SIG-M5 treated with dmso at 0.1 percent for 504 hours (cell line): ENCODE measurements at regions not wholly inside any gene's neighbourhood (a gene's known extent, or its start where the extent isn't known, plus 50 kb on each side); places are given as distances from the start of the nearest gene placed in this dataset.
"Not testable (repeated sequence)": the region's sequence is repeated elsewhere in the genome, so short reads cannot be mapped to it uniquely, and the experiment has no call there.

Experiments used
- DNase-seq: peaks from one replicate; lab custom pipeline; 2025; ENCODE audit not compliant: unreplicated experiment; lab: John Stamatoyannopoulos, UW

DNA sequence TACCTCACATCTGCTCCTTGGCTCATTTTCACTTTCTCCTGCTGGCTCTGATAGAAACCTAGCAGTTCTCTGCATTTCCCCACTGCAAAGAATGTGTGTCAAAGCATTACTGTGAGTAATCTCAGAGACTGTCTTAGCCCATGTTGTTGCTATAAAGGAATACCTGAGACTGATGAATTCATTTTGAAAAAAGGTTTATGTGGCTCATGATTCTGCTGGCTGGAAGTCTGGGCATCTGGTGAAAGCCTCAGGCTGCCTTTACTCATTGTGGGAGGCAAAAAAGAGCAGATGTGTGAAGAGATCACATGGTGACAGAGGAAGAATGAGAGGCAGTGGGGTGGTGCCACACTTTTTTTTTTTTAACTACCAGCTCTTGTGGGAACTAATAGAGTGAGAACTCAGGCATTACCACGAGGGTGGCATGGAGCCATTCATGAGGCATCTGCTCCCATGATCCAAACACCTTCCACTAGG, 191.6 kb upstream of the CTNND2 start:
- no peak for DNase-seq

DNA sequence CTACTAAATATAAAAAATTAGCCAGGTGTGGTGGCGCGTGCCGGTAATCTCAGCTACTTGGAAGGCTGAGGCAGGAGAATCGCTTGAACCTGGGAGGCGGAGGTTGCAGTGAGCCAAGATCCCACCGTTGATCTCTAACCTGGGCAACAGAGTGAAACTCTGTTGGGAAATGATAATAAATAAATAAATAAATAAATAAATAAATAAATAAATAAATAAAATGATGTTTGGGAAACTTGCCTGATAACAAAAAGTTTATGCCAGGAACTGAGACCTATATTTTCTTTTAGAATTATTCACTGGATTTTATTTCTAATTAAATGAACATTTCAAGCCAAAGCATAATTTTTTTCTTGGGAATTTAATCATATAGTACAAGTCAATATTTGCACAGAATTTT, 189.3 kb upstream of the CTNND2 start:
- no peak for DNase-seq

DNA sequence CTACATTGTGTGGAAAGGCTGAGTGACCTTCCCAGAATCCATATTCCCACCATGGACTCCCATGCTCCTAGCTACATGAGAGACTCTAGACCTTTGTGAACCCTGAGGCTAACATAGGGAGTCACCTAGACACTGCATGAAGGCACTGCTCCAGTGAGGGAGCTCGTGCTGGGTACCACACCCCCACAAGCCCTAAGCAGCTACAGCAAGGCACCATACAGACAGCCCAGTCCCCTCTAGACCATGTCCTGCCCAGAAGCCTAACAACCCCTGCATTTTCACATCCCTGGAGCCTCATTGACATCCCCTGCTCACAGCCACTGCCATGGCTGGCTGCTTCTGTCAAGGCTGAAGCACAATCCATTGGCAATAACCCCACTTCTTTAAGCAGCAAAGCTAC, 176.5 kb upstream of the CTNND2 start:
- DNase-seq, result no peak

DNA sequence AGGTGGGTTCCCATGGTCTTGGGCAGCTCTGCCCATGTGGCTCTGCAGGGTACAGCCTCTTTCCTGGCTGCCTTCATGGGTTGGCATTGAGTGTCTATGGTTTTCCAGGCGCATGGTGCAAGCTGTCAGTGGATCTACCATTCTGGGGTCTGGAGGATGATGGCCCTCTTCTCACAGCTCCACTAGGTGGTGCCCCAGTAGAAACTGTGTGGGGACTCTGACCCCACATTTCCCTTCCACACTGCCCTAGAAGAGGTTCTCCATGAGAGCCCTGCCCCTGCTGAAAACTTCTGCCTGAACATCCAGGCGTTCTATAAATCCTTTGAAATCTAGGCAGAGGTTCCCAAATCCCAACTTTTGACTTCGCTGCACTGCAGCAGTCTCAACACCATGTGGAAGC, 174.0 kb upstream of the CTNND2 start:
- not testable (repeated sequence) for DNase-seq

DNA sequence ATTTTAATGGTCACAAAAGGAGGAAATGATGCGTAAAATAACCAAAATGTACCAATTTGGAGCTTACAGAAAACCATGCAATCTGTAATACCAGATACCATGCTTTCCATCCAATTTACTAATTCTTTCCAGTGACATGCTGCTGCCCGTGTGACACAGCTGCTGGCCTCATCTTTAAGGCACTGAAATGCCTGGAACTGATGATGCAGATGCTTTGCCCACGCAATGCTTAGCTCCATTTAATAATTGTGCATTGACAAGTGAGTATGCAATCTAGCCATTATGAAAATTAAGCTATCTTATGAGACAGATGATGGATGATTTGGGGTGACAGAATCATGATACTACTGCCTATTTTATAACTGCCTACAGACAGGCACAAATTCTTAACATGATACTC, 169.2 kb upstream of the CTNND2 start:
- no peak for DNase-seq

DNA sequence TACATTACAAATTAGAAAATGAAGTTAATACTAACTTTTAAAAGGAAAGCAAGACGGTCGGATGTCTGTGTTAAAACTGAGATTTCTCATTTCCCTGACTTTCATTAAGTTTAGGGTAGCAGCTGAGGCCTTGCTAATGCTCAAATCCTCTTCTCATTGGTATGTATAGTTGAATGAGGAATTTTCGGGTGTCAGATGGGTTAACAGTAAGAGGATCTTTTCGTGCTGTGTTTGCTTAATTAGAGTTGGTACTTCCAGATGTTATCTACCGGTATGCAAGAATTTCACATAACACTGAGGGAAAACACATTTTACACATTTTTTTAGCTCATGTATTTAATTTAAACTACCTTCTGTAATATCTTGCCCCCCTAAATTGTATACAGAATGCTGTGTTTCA, 168.2 kb upstream of the CTNND2 start:
- DNase-seq, result no peak

DNA sequence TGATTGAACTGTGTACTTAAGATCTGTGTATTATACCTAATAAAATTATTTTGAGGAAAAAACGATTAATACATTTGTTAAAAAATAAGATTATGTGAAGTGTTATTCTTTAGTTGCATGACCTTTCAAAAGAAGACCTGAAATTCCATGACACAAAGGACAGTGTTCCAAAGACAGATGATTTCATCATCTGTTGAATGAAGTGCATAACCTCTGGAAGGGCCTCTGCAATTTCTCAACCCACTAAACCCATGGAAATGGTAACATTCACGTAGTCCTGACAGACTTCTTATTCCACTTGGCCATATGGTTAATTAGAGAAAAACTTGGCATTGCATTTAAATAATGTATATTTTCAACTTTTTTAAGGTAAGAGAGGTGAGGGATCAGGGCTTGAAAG, 167.2 kb upstream of the CTNND2 start:
- DNase-seq, result no peak

DNA sequence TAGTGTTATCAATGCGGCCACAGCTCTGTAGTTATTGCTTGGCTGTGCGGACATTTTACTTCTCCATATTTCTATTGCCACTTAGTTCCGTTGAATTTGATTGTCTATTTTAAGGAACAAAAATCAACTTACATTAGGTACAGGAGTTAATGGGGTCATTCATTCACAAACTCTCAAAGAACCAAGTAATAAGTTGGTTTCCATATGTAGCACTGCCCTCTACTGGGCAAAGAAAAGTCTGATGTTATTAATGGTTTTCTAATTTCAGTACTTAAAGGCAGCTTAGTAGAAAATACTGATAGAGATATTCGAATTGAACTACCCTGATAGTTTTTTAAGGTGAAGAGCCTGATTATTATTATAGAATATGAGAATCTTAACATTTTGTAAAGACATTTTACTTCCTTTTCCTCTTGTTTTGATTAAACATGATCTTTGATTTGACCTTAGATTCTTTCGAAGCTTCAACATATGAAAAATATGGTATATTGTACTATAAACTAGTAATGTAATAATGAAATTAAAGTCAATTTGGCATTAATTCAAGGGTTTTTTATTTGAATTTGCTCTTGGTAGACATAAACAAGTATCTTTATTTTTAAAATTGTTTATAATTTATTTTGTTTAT, 119.5 kb upstream of the CTNND2 start:
- DNase-seq, result peak; percentile 56

DNA sequence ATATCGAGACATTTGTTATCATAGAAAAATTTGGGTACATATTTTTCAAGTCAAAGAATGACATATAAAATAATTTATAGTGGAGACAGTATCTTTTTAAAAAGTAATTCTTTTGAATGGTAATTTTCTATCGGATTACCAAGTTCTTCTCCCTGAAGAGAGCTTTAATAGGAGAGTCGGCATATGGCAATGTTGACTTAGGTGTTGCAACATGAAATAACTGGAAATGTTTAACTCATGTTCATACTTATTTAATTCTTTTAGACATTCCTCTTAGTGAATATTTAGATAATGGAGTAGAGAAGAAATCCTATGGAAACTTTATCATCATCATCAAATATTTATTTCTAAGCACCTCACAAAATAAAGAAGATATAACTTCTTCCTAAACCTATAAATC, 118.2 kb upstream of the CTNND2 start:
- no peak for DNase-seq

DNA sequence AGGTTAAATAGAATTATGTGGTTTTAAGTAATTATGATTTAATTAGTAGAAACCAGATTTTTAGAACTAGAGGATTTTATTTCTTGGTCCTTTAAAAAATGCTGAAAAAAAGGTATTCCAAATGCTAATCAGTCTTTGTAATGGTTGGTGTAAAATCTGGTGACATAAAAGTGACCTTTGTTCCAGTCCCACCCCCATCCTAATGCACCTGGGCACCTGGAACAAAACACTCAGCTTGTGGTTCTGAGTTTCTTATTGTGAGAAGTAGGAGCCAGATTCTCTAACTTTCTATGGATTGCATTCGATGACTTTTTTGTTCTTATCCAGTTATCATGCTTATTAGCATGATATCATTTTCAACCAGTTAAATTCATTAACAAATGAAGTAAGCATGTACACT, 115.1 kb upstream of the CTNND2 start:
- no peak for DNase-seq

DNA sequence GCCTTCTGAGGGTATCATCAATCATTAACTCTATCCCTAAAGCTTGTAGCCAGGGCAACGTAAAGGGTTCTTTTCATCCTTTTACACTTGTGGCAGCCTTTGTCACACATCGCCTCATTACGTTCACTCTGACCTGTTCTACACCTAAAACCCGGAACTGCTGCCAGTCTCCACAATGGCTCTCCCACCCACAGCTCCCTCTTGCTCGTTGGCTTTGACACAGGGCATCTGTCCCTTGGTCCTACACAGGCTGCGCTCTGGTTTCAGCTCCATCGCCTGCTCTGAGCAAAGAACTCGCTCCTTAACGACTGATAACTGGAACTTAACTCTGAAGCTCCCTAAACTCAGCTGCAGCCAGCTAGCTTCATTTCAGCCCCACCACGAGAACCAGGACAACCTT, 112.8 kb upstream of the CTNND2 start:
- DNase-seq, result no peak

DNA sequence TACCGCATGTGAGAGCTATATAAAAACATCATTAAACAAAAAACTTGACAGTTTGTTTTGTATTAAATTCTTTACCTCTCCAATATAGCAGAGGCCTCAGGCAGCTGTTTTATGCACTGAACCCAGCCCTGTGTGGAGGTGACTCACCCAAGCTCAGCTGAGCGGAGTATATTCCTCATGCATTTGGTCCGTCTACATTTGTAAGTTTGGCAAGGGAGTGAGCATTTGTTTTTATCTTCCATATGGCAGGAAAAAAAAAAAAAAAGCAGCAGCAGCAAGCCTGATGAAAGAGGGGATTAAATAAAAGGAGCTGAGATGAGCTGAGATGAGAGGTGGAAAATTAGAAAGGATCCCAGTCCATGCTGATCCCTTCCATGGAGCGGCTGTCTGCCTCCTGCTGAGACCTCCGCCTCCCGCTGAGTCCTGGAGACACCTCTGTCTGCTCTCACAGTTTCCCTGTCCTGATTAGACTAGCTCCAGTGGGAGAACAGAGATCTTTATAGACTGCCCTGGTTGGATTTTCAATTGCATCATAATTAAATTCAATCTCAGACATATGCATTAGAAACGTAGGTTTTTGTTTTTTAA, 112.0 kb upstream of the CTNND2 start:
- no peak for DNase-seq

DNA sequence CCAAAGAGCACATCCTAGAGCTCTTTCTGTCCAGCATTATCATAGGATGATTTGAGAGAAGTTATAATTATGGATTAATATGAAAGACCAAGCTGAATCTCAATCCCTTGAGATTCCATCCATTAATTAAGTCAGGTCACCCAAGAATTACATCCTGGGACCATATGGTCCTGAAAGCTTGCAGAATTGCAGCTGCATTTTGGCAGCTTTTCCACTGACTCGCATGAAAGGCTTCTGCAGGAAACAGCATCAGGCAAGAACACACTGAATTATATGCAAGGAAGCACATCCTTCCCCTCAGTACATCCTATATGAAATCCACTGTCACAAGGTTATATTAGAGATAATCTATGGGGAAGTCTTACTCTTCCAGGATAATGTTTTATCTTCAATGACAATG, 109.1 kb upstream of the CTNND2 start:
- no peak for DNase-seq

DNA sequence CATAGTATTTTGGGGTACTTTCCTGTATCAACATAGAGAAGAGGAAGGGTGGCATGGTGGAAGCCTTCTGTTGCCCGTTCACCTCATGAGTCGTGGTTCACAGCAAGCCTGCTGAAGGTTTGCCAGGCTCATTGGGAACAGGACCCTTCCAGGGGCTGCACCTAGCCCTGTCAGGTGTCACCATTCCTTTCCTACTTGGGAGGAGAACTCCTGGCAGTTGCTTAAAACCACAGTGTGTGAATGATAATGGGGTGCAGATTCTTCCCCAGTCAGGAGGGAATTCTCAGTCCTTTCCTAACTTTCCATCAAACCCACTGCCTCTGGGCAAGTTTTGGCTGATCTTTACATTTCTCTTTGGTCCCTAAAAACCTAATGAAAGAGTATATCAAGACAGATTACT, 99.4 kb upstream of the CTNND2 start:
- no peak for DNase-seq

DNA sequence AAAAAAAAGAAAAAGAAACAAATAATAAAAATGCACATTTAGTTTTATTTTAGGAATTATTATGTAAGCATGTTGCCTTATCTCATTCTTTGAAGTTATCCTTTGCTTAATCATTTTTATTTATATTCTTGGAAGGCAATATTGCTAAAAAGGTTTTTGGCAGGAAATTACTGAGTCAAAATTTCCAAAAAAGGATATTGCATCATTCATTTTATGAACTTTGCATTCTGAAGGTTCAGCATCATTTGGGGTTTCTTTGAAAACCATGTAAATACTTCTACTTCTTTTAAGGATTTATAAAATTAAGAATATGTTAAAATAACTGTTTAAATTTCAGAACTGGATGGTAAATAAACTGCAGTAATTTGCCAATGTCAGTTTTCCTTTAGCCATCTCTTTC, 94.2 kb upstream of the CTNND2 start:
- DNase-seq, result no peak

DNA sequence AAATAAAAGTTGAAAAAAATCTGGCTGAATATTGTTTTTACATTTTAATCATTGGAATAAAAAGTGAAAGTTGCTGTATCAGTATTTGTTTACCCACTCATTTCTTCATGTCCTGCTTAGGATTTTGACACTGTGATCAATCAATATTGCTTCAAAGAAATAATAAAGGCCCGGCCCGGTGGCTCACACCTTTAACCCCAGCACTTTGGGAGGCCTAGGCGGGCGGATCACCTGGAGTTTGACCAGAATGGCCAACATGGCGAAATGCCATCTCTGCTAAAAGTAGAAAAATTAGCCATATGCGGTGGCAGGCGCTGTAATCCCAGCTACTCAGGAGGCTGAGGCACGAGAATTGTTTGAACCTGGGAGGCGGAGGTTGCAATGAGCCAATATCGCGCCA, 93.7 kb upstream of the CTNND2 start:
- no peak for DNase-seq

DNA sequence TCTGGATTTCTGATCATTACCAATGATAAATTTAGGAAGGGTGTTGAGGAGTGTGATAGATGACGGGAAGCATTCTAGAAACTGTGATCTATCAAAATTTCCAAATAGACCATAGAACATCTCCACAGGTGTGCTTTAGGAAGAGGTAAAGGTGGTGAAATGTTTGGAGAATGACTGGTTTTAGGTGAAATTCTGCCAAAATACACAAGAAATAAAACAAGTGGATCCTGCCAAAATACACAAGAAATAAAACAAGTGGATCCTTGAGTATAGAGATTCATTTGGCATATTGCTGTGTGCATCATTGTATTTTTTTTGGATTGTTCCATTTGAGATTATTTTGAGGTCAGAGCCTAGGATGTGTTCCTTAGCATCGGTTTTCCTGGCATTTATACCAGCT, 88.3 kb upstream of the CTNND2 start:
- no peak for DNase-seq

DNA sequence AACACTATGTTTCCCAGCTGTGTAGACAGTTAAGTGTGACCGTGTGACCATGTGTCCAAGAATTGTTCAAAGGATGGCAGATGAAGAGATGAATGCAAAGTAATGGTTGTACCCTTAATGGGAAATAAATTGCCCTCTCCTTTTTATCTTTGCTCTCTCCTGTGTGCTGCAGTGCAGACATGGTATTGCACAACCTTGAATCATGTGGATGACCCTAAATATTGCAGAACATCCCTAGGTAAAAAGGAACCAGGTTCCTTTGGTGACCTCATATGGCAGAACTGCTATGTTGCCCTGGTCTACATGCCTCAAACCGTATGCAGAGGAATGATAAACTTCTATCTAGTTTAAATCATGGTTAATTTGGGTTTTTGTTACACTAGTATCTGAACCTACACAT, 81.7 kb upstream of the CTNND2 start:
- no peak for DNase-seq

DNA sequence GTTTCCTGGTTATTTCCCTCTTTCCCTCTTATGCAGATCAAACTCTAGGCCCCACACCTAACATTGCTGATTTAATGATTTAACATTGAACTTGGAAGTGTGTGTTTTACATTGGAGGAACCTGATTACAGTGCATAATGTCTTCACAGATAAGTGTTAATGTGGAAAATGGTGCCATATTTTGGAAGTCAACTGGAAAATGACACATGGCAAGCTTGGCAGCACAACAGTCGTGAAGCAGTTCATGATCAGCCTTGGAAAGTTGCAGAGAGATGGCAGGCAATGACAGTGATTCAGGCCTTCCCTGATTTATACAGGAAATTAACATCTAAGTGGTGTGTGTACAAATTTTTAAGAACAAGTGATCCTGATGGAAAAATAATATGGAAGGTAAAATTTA, 80.0 kb upstream of the CTNND2 start:
- DNase-seq, result no peak

DNA sequence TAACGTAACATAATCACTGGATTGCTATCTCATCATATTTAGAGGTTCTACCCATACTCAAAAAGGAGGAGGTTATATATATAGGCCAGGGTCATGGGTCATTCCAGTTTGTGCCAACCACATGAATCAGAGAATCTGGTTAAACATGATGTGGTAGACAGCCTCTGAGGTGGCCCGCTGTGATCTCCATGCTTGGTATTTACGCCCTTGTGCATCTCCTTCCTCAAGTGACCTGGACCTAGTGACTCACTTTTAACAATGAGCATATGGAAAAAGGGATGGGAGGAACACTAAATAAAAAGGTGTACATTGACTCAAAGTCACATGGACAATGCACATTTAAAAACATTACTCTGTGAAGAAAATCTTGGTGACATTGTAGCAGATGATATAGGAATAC, 77.7 kb upstream of the CTNND2 start:
- DNase-seq, result no peak

DNA sequence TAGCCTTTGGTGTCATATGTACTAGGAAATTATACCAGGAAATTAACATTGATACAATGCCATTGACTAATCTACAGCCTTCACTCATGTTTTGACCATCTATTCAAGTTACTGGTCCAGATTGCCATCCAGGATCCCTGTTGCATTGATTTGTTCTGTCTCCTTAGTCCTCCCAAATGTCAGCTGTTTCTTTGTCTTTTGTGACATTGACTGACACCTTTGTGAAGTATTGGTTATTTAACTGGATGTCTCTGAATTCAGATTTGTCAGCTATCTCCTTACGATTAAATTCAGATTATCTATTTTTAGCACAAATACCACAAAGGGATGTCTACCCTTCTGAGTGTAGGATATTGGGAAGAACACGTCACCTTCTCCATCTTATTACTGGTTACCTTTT, 73.7 kb upstream of the CTNND2 start:
- DNase-seq, result no peak

DNA sequence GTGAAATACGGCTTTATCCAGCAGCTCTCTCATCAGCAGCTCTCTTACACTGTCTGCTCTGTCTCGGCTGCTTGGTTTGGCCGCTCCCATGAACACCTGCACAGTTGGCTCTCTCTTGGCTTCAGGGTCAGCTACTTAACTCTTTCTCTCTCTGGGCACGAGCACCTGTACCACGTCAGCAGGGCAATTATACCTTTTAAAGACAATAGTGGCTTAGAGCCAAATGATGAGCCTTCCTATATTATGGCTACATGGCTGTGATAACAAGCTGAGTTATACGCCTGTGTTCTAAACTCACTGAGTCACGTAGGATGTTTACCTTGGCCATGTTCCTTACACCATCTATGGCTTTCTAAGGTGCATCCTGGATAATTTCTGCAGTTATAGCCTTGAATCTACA, 69.2 kb upstream of the CTNND2 start:
- no peak for DNase-seq

DNA sequence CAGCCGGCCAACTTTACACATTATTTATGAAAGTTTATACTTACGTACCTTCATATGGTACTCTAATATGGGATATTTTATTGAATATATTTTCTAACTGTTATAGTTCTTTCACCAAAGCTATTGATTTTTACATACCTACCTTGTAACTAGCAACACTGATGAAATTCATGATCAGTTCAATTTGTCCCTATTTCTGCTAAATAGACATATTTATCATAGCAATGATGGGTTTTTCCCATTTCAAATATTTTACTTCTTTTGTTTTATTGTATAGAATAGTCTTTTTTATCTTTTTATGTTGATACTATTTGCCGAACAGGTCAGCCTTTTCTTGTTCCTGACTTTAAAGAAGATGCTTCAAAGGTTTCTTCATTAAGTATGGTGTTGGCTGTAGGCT, 59.0 kb upstream of the CTNND2 start:
- no peak for DNase-seq
